K562 (cell line): ENCODE measurements at regions not wholly inside any gene's neighbourhood (a gene's known extent, or its start where the extent isn't known, plus 50 kb on each side); places are given as distances from the start of the nearest gene placed in this dataset.

Experiments
- CBX2 ChIP-seq: fragments of 200-600 bp; sonication (generic); IDR thresholded peaks from one replicate; pipeline ENCODE4 v1.6.1; 2012; ENCODE audit warnings: mild to moderate bottlenecking, low read length, inconsistent platforms; ENCODE audit not compliant: insufficient read depth, poor library complexity, severe bottlenecking
- CREB3L1 ChIP-seq: fragments of 450-650 bp; IDR thresholded peaks from 2 replicates; pipeline ENCODE4 v1.6.1; 2014; ENCODE audit warnings: low read depth, mild to moderate bottlenecking, moderate library complexity, borderline replicate concordance
- DACH1 ChIP-seq: fragments of 450-650 bp; IDR thresholded peaks from 2 replicates; pipeline ENCODE4 v1.6.1; 2018; ENCODE audit not compliant: partially characterized antibody
- DDX20 ChIP-seq: fragments of 450-650 bp; IDR thresholded peaks from 2 replicates; pipeline ENCODE4 v1.6.1; 2016; ENCODE audit warnings: missing genetic modification characterization, low read depth, mild to moderate bottlenecking, missing compliant biosample characterization, moderate library complexity
- DIDO1 ChIP-seq: fragments of 450-650 bp; IDR thresholded peaks from 2 replicates; pipeline ENCODE4 v1.6.1; 2016; ENCODE audit warnings: low read depth, missing biosample characterization, missing genetic modification characterization
- HNRNPL ChIP-seq: fragments of 200-400 bp; formaldehyde crosslinking; IDR thresholded peaks from 2 replicates; pipeline ENCODE4 v1.6.1; 2017; ENCODE audit warnings: low read depth, mild to moderate bottlenecking, low read length
- IRF1 ChIP-seq: sonication (generic); formaldehyde crosslinking; IDR thresholded peaks from 2 replicates; pipeline ENCODE4 v1.8.0; 2022; ENCODE audit warnings: missing genetic modification reagents, mild to moderate bottlenecking, borderline replicate concordance
- REST ChIP-seq, 2 experiments: fragments of 450-650 bp; formaldehyde crosslinking in 1 of 2; IDR thresholded peaks; 2 replicates each; pipeline versions ENCODE4 v1.4.0 to v1.6.1; 2014 to 2020; ENCODE audit warnings: mild to moderate bottlenecking in 2 of 2, borderline replicate concordance in 1 of 2, low read depth in 1 of 2
- RUNX1 ChIP-seq: sonication (generic); IDR thresholded peaks from 2 replicates; pipeline ENCODE4 v1.6.1; 2016; ENCODE audit warnings: antibody characterized with exemption, low read depth
- SETDB1 ChIP-seq: IDR thresholded peaks from one replicate; pipeline ENCODE4 v1.6.1; 2012; ENCODE audit warnings: low read length, control low read depth, inconsistent platforms
- STAT5A ChIP-seq: IDR thresholded peaks from 2 replicates; pipeline ENCODE4 v1.6.1; 2012; ENCODE audit warnings: low read length, inconsistent platforms, borderline replicate concordance
- TEAD1 ChIP-seq, 2 experiments: fragments of 450-650 bp in 1 of 2; sonication (generic) in 1 of 2; formaldehyde crosslinking; IDR thresholded peaks; 2 replicates each; pipeline versions ENCODE4 v1.4.0 to v1.8.0; 2020 to 2022; ENCODE audit warnings: mild to moderate bottlenecking in 2 of 2, missing genetic modification reagents in 1 of 2
- TEAD2 ChIP-seq: fragments of 450-650 bp; IDR thresholded peaks from 2 replicates; pipeline ENCODE4 v1.6.1; 2016; ENCODE audit warnings: missing genetic modification characterization, control low read depth, missing compliant biosample characterization
- USF2 ChIP-seq: sonication (generic); formaldehyde crosslinking; IDR thresholded peaks from 2 replicates; pipeline ENCODE4 v1.5.0; 2020; ENCODE audit warnings: missing genetic modification reagents
- ZNF551 ChIP-seq: fragments of 250-450 bp; sonication (Bioruptor Pico); IDR thresholded peaks from 2 replicates; pipeline ENCODE4 v1.5.0; 2021; ENCODE audit warnings: mild to moderate bottlenecking, moderate library complexity
- ZNF584 ChIP-seq: fragments of 200-800 bp; sonication (Bioruptor generic); IDR thresholded peaks from 2 replicates; pipeline ENCODE4 v1.6.1; 2016; ENCODE audit warnings: low read depth, mild to moderate bottlenecking, missing genetic modification characterization, missing compliant biosample characterization

GRCh38 chr9:26744191-26744965 is 148.2 kb downstream of the CAAP1 start (continued):
- no peak for TF ChIP-seq TEAD1 (CRISPR knock-in tag; IDR thresholded peaks at IDR 0.05)
- no peak for TF ChIP-seq IRF1 (CRISPR knock-in tag)
- TF ChIP-seq SETDB1, result no peak
- no peak for TF ChIP-seq STAT5A
- TF ChIP-seq TEAD2, result no peak
- TF ChIP-seq CBX2, result no peak
- no peak for TF ChIP-seq HNRNPL
- no peak for TF ChIP-seq RUNX1
- TF ChIP-seq DACH1, result peak; percentile 72
- no peak for TF ChIP-seq ZNF584
- no peak for TF ChIP-seq DIDO1 (tag)
- TF ChIP-seq USF2 (CRISPR knock-in tag), result no peak
- TF ChIP-seq REST (IDR thresholded peaks at IDR 0.05; ENCODE audit: borderline replicate concordance), result peak; percentile 43; the same call in 1 of the 2 replicates
- TF ChIP-seq REST (CRISPR knock-in tag; IDR thresholded peaks at IDR 0.05; ENCODE audit: low read depth), result no peak
- TF ChIP-seq DDX20 (tag), result no peak
- TF ChIP-seq ZNF551 (CRISPR knock-in tag), result no peak
- no peak for TF ChIP-seq CREB3L1
